ENCODE measurements at regions not wholly inside any gene's neighbourhood (a gene's known extent, or its start where the extent isn't known, plus 50 kb on each side); places are given as distances from the start of the nearest gene placed in this dataset.

GRCh38 chr12:127176804-127177203 lies 1090.2 kb upstream of the TMEM132C start:
- H3K36me3 Mint-ChIP-seq (ENCODE audit: insufficient read depth in 1 of 3, low read depth in 3 of 3): peaks cover 18 to 36% (median 25%) of the 10 kb centered on the region in 3 experiments
- H2AFZ ChIP-seq (ENCODE audit: low read length): no peak overlapping the region
- H3K9me3 Mint-ChIP-seq: peaks cover 41 to 54% of the 10 kb centered on the region in 2 experiments

More at GRCh38 chr12:127176804-127177203, 1090.2 kb upstream of the TMEM132C start:
- H3K4ac ChIP-seq (ENCODE audit: low read depth, low read length): no peak overlapping the region
- no peak for TF ChIP-seq CTCF (conservative IDR thresholded peaks at IDR 0.05)
- Mint-ChIP-seq H3K4me3 (no peak overlapping the region), H3K4me1 (peaks cover 2 to 4% of the 10 kb centered on the region in 2 experiments; a peak in 2 of 4 replicates), H3K27me3 (ENCODE audit: low read depth) (peaks cover 2% of the 10 kb centered on the region; the same call in 1 of the 2 replicates), H3K27ac (no peak overlapping the region)
- no peak overlapping the region for H2BK15ac ChIP-seq (ENCODE audit: low read depth, low read length)
- H3K9me3 ChIP-seq (ENCODE audit: control insufficient read depth, low read depth, low read length): peaks cover 13% of the 10 kb centered on the region
- H3K79me1 ChIP-seq (ENCODE audit: insufficient read depth, low read depth, low read length, poor library complexity, severe bottlenecking): no peaks in the 10 kb centered on the region
- WGBS (ENCODE audit: extremely low coverage, insufficient read length, low lambda C conversion rate): no CpG with 5 or more reads among the region's 4 CpGs
- H3K4me1 ChIP-seq (ENCODE audit: insufficient read depth, low read length): no peaks in the 10 kb centered on the region
- H3K23ac ChIP-seq (ENCODE audit: insufficient read length, low read depth, low read length): no peak overlapping the region
- H2BK12ac ChIP-seq (ENCODE audit: insufficient read length, low read depth, low read length): no peak overlapping the region
- no peaks in the 10 kb centered on the region for H3K27me3 ChIP-seq (ENCODE audit: insufficient read depth, low read length)
- H3K4me2 ChIP-seq (ENCODE audit: insufficient read depth, insufficient read length, low read length): no peak overlapping the region
- H3K27ac ChIP-seq (ENCODE audit: insufficient read length, low read depth, low read length): no peak overlapping the region
- H2AK5ac ChIP-seq (ENCODE audit: insufficient read length, low read length): no peak overlapping the region
- no peak overlapping the region for H4K91ac ChIP-seq (ENCODE audit: insufficient read length, low read depth, low read length)
- no peak for DNase-seq
- H4K8ac ChIP-seq (replicated peaks; ENCODE audit: insufficient read length, low read depth, low read length): no peak overlapping the region
- H3K14ac ChIP-seq (ENCODE audit: insufficient read depth, low read length): no peak overlapping the region
- no peaks in the 10 kb centered on the region for H4K20me1 ChIP-seq (ENCODE audit: control insufficient read depth, insufficient read depth, insufficient read length)
- no peaks in the 10 kb centered on the region for H3K79me2 ChIP-seq (ENCODE audit: insufficient read depth, low read length)
- no peak overlapping the region for H3T11ph ChIP-seq (ENCODE audit: low read length)
- no peak overlapping the region for H4K5ac ChIP-seq (ENCODE audit: insufficient read length, low read depth, low read length)
- H3K56ac ChIP-seq (ENCODE audit: insufficient read length, low read depth, low read length): no peak overlapping the region
- H3K9ac ChIP-seq (ENCODE audit: extremely low read depth, insufficient read length, low read length): no peak overlapping the region
- H2BK120ac ChIP-seq (ENCODE audit: low read depth, low read length, poor library complexity, severe bottlenecking): no peak overlapping the region
- no peak overlapping the region for H3K18ac ChIP-seq (ENCODE audit: insufficient read length, low read depth, low read length)
- no peak overlapping the region for H2BK20ac ChIP-seq (ENCODE audit: low read depth, low read length, poor library complexity, severe bottlenecking)
- H2BK5ac ChIP-seq (ENCODE audit: insufficient read length, low read length): no peak overlapping the region
- H3K23me2 ChIP-seq (ENCODE audit: insufficient read length, low read depth, low read length, poor library complexity, severe bottlenecking): no peaks in the 10 kb centered on the region

Data from H9 (cell line).